Activated naive CD8-positive, alpha-beta T cell treated with anti-CD3 and anti-CD28 coated beads, Interleukin-2, amount 50 U/mL, for 24 hours (primary cell): ENCODE measurements at regions not wholly inside any gene's neighbourhood (a gene's known extent, or its start where the extent isn't known, plus 50 kb on each side); places are given as distances from the start of the nearest gene placed in this dataset.
"Not testable (repeated sequence)": the region's sequence is repeated elsewhere in the genome, so short reads cannot be mapped to it uniquely, and the experiment has no call there.

Source experiments
- ATAC-seq: fragments of 150-1000 bp; cut with Tn5 transposase; one replicate; pipeline ENCODE4 v1.10.0; 2021
- DNase-seq: peaks from one replicate; pipeline ENCODE4 v3.0.0; 2021
- H3K27ac Mint-ChIP-seq: one replicate; pipeline ENCODE4 v1.8.0; 2021; ENCODE audit warnings: mild to moderate bottlenecking, mixed read lengths
- H3K27me3 Mint-ChIP-seq: one replicate; pipeline ENCODE4 v1.8.0; 2021; ENCODE audit warnings: mixed read lengths
- H3K36me3 Mint-ChIP-seq: one replicate; pipeline ENCODE4 v1.8.0; 2021; ENCODE audit warnings: low read depth, mixed read lengths
- H3K4me1 Mint-ChIP-seq: one replicate; pipeline ENCODE4 v1.8.0; 2021; ENCODE audit warnings: mixed read lengths
- H3K4me3 Mint-ChIP-seq: one replicate; pipeline ENCODE4 v1.8.0; 2021; ENCODE audit warnings: mild to moderate bottlenecking, moderate library complexity, mixed read lengths
- H3K9me3 Mint-ChIP-seq: one replicate; pipeline ENCODE4 v1.8.0; 2021; ENCODE audit warnings: mixed read lengths

- Mint-ChIP-seq H3K27ac (no peak overlapping the region), H3K4me3 (no peak overlapping the region), H3K9me3 (no peaks in the 10 kb centered on the region), H3K36me3 (no peaks in the 10 kb centered on the region), H3K4me1 (no peaks in the 10 kb centered on the region), H3K27me3 (no peaks in the 10 kb centered on the region)
- DNase-seq (no peak), ATAC-seq (no peak)
Observed at GRCh38 chr12:38016602-38017001, 300.0 kb upstream of the ALG10B start.

DNA sequence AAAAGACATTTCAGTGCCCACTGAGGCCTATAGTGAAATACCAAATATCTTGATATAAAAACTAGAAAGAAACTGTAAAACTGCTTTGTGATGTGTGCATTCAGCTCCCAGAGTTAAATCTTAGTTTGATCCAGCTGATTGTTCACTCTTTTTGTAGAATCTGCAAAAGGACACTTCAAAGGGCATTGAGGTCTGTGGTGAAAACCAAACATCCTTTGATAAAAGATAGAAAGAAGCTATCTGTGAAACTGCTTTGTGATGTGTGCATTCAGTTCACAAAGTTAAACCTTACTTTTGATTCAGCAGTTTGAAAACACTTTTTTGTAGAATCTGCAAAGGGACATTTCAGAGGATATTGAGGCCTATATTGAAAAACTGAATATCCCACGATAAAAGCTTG, 290.7 kb upstream of the ALG10B start:
- peaks cover 9% of the 10 kb centered on the region for H3K9me3 Mint-ChIP-seq
- peaks cover 2% of the 10 kb centered on the region for H3K36me3 Mint-ChIP-seq
- ATAC-seq: no peak
- DNase-seq: no peak
- H3K4me1 Mint-ChIP-seq: no peaks in the 10 kb centered on the region
- H3K27ac Mint-ChIP-seq: no peak overlapping the region
- H3K27me3 Mint-ChIP-seq: no peaks in the 10 kb centered on the region
- H3K4me3 Mint-ChIP-seq: no peak overlapping the region

- H3K4me1 Mint-ChIP-seq: no peaks in the 10 kb centered on the region
- ATAC-seq: no peak
Observed at GRCh38 chr12:38053113-38053512, 263.5 kb upstream of the ALG10B start.

GRCh38 chr12:38053655-38054464, 262.7 kb upstream of the ALG10B start:
- no peaks in the 10 kb centered on the region for H3K36me3 Mint-ChIP-seq
- ATAC-seq: no peak
- no peak for DNase-seq
- no peak overlapping the region for H3K4me3 Mint-ChIP-seq
- H3K4me1 Mint-ChIP-seq: no peaks in the 10 kb centered on the region
- H3K27ac Mint-ChIP-seq: no peak overlapping the region
- peaks cover 33% of the 10 kb centered on the region for H3K9me3 Mint-ChIP-seq
- no peaks in the 10 kb centered on the region for H3K27me3 Mint-ChIP-seq

More at GRCh38 chr12:38053113-38053512, 263.5 kb upstream of the ALG10B start:
- H3K27ac Mint-ChIP-seq: no peak overlapping the region
- H3K27me3 Mint-ChIP-seq: no peaks in the 10 kb centered on the region
- DNase-seq: no peak
- H3K4me3 Mint-ChIP-seq: no peak overlapping the region
- no peaks in the 10 kb centered on the region for H3K36me3 Mint-ChIP-seq
- peaks cover 32% of the 10 kb centered on the region for H3K9me3 Mint-ChIP-seq

- ATAC-seq: no peak
- H3K36me3 Mint-ChIP-seq: no peaks in the 10 kb centered on the region
- peaks cover 44% of the 10 kb centered on the region for H3K9me3 Mint-ChIP-seq
- H3K27me3 Mint-ChIP-seq: no peaks in the 10 kb centered on the region
- no peak overlapping the region for H3K4me3 Mint-ChIP-seq
- DNase-seq: no peak
- no peaks in the 10 kb centered on the region for H3K4me1 Mint-ChIP-seq
- no peak overlapping the region for H3K27ac Mint-ChIP-seq
Observed at GRCh38 chr12:38056701-38057689, 259.6 kb upstream of the ALG10B start.

GRCh38 chr12:38099686-38100085, 216.9 kb upstream of the ALG10B start:
- DNase-seq (no peak), ATAC-seq (no peak)
- no peaks in the 10 kb centered on the region for H3K4me1 Mint-ChIP-seq
- H3K27me3 Mint-ChIP-seq: no peaks in the 10 kb centered on the region
- no peak overlapping the region for H3K4me3 Mint-ChIP-seq
- H3K27ac Mint-ChIP-seq: no peak overlapping the region
- H3K36me3 Mint-ChIP-seq: no peaks in the 10 kb centered on the region
- peaks cover 6% of the 10 kb centered on the region for H3K9me3 Mint-ChIP-seq

DNA sequence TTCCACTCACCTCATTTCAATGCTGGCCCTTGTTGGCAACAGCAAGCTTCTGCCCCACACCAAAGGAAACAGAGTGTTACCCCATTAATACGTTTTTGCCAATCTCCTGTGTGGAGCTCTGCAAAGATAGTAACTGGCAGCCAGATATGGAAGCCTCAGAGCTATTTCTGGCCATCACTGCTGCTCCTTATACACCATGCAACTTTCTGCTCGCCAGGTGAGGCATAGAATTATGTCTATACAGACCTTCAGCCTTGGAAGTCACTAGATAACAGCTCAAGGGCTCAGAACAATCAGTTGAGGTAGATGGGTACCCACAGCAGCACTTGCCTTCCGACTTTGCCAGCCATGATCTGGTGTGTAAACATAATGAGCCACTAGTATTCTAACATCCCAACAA, 214.8 kb upstream of the ALG10B start:
- H3K9me3 Mint-ChIP-seq: peaks cover 6% of the 10 kb centered on the region
- no peak for DNase-seq
- no peak overlapping the region for H3K4me3 Mint-ChIP-seq
- ATAC-seq: no peak
- no peaks in the 10 kb centered on the region for H3K4me1 Mint-ChIP-seq
- no peaks in the 10 kb centered on the region for H3K36me3 Mint-ChIP-seq
- H3K27ac Mint-ChIP-seq: no peak overlapping the region
- no peaks in the 10 kb centered on the region for H3K27me3 Mint-ChIP-seq

GRCh38 chr12:38102197-38102596, 214.4 kb upstream of the ALG10B start:
- DNase-seq (no peak), ATAC-seq (no peak)
- Mint-ChIP-seq H3K9me3 (peaks cover 6% of the 10 kb centered on the region), H3K27ac (no peak overlapping the region), H3K27me3 (no peaks in the 10 kb centered on the region), H3K4me1 (no peaks in the 10 kb centered on the region), H3K36me3 (no peaks in the 10 kb centered on the region), H3K4me3 (no peak overlapping the region)

DNA sequence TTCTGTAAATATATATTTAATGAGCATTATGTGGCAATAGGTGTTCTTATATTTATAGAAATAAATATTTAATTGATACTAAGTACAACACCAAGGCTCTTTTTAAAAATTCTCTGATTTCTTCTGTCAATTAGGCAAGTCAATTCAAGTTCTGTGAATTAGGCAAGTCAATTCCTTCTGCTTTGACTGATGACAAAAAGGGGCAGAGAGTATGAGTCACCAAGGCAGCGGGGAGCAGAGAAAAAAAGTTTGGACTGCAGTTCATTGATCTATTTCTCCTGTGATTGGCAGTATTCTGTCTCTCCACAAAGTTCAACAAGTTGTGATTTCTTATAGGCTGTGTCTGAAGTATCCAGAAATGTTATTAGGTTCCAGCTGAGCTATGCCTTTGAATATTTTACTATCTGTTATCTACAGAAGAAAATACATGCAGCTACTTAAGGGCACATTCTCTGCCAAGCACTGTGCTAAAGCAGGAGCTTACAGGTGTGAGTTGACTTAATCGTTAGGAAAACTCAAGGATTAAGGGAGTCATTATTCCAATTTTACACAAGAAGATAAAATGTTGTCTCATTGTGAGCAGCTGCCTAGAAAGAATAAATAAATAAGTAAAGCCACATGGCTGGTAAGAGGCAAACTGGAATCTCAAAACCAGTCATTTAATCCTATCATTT, 206.4 kb upstream of the ALG10B start:
- H3K4me1 Mint-ChIP-seq: no peaks in the 10 kb centered on the region
- no peaks in the 10 kb centered on the region for H3K9me3 Mint-ChIP-seq

GRCh38 chr12:38113991-38114390, 202.6 kb upstream of the ALG10B start:
- Mint-ChIP-seq H3K4me1 (no peaks in the 10 kb centered on the region), H3K27ac (no peak overlapping the region), H3K4me3 (no peak overlapping the region), H3K36me3 (no peaks in the 10 kb centered on the region), H3K9me3 (peaks cover 6% of the 10 kb centered on the region), H3K27me3 (no peaks in the 10 kb centered on the region)
- ATAC-seq (no peak), DNase-seq (no peak)

More for the DNA sequence above, 206.4 kb upstream of the ALG10B start:
- Mint-ChIP-seq H3K27me3 (no peaks in the 10 kb centered on the region), H3K36me3 (no peaks in the 10 kb centered on the region), H3K4me3 (no peak overlapping the region), H3K27ac (no peak overlapping the region)
- DNase-seq (no peak), ATAC-seq (no peak)

DNA sequence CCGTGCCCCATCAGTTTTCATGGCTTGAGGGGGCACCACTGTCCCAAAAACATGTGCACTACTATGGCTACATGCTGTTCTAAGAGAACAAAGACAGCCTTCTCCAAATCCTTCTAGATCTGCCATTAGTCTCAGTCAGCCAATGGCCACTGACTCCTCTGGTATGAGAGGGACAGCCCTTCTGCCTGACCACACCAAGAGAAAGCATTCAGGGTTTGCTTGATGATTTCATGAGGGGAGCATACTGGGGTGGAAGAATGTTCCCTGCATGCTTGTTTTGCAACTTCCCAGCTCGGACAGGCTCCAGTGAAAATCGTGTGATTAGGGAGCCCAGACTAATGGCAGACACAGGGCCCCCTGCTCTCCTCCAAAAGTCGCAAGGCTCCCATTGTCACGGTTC, 199.6 kb upstream of the ALG10B start:
- no peaks in the 10 kb centered on the region for H3K36me3 Mint-ChIP-seq
- no peak overlapping the region for H3K27ac Mint-ChIP-seq
- peaks cover 6% of the 10 kb centered on the region for H3K9me3 Mint-ChIP-seq
- no peak overlapping the region for H3K4me3 Mint-ChIP-seq
- ATAC-seq (no peak), DNase-seq (no peak)
- H3K4me1 Mint-ChIP-seq: no peaks in the 10 kb centered on the region
- no peaks in the 10 kb centered on the region for H3K27me3 Mint-ChIP-seq

DNA sequence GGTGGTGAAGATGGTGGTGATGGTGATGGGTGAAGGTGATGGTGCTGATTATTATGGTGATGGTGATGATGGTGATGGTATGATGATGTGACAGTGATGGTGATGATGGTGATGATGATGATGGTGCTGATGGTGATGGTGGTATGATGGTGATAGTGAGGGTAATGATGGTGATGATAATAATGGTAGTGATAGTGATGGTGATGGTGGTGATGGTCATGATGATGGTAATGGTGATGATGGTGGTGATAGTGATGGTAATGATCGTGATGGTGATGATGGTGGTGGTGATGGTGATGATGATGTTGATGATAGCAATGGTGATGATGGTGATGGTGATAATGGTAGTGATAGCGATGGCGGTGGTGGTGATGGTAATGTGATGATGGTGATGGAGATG, 197.9 kb upstream of the ALG10B start:
- Mint-ChIP-seq H3K27ac (no peak overlapping the region), H3K36me3 (no peaks in the 10 kb centered on the region), H3K27me3 (no peaks in the 10 kb centered on the region), H3K4me1 (no peaks in the 10 kb centered on the region), H3K9me3 (peaks cover 6% of the 10 kb centered on the region), H3K4me3 (no peak overlapping the region)
- ATAC-seq (no peak), DNase-seq (no peak)

DNA sequence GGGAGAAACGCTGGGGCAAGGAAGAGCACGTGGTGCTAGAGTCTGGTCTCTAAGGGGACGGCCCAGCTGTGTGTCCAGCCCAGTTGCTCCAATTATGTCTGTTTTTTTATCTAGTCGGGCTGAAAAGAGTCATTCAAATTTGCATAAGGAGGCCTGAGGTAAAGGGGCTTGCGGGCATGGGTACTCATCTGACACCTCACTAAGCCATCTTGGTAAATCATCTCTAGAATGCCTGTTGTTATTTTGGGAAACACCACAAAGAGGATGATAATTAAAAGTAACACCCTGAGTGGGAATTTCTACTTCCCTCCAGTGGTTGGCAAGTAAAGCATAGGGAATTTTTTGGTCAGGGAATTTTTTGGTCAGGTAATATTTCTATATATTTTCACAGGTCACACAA, 196.1 kb upstream of the ALG10B start:
- peaks cover 6% of the 10 kb centered on the region for H3K9me3 Mint-ChIP-seq
- no peak for ATAC-seq
- no peak for DNase-seq
- H3K36me3 Mint-ChIP-seq: no peaks in the 10 kb centered on the region
- H3K27ac Mint-ChIP-seq: no peak overlapping the region
- H3K27me3 Mint-ChIP-seq: no peaks in the 10 kb centered on the region
- no peak overlapping the region for H3K4me3 Mint-ChIP-seq
- no peaks in the 10 kb centered on the region for H3K4me1 Mint-ChIP-seq

DNA sequence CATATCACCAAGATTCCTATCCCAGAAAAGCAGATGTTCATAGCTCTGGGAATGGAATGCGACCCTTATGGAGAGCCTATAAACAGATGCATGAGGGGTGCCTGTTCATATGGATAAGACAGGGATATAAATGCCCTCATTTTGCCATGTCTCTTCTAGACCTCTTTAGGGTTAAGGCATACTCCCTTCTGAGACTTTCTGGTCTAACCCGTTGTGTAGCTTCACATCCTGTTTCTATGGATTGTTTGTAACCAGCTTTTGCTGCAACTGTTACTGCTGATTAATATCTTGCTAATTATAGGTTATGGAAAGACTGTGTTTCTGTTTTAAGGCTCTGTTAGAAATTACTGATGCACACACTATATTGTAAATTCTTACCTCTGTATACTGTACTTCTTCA, 193.5 kb upstream of the ALG10B start:
- not testable (repeated sequence) for DNase-seq, H3K4me1 Mint-ChIP-seq, H3K36me3 Mint-ChIP-seq, H3K9me3 Mint-ChIP-seq, H3K4me3 Mint-ChIP-seq, H3K27ac Mint-ChIP-seq, H3K27me3 Mint-ChIP-seq, ATAC-seq
